ENCODE measurements at regions not wholly inside any gene's neighbourhood (a gene's known extent, or its start where the extent isn't known, plus 50 kb on each side); places are given as distances from the start of the nearest gene placed in this dataset.

DNA sequence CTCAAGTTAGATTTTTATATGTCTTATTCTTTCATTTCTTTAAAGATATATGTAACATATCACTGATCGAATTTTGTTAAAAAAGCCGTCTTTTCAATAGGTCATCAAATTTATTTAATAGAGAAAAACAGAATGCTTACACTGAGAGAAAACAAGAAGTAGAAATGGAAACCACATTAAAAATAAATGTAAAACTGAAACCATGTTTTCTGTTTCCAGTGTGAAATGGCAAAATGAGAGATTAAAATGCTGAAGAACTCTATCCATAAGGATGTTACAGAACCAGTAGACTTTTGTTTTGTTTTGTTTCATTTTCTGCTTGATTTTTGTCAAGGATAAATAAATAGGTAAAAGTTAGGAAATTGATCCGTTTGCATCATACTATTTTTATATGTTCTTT is 210.1 kb downstream of the PRDM9 start:
- no peak overlapping the region for H3K4me3 ChIP-seq (ENCODE audit: low read length in 3 of 3)
- no peaks in the 10 kb centered on the region for H3K36me3 ChIP-seq (ENCODE audit: control insufficient read depth in 3 of 3, insufficient read depth in 3 of 3, low read length in 3 of 3)
- H3K27me3 ChIP-seq (ENCODE audit: control insufficient read depth in 3 of 3, insufficient read depth in 3 of 3, low read length in 3 of 3): no peaks in the 10 kb centered on the region
- H3K9me3 ChIP-seq (ENCODE audit: control insufficient read depth in 3 of 3, low read length in 3 of 3): no peaks in the 10 kb centered on the region
- no peak overlapping the region for H3K9ac ChIP-seq (ENCODE audit: low read depth in 1 of 3, low read length in 3 of 3)
- no peaks in the 10 kb centered on the region for H3K4me1 ChIP-seq (ENCODE audit: control insufficient read depth in 3 of 3, insufficient read depth in 3 of 3, low read length in 3 of 3)
- no peak overlapping the region for H3K27ac ChIP-seq (ENCODE audit: low read depth, low read length)

DNA sequence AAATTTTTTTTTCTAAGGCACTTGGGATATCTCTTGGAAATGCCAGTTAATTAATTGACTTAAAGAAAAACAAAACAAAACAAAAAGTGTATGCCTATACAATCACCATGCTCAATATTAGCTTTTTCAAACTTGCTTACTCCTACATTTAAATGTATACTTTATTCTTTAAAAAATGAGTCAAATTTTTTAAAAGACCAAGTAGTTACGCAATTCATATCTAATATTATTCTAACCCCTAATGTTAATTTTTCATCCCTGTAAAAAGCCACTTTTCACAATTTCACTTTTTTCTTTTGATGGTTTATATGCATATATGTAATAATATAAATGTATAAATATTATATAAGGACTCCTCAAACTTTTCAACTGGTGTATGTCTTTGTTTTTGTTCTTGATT is 211.2 kb downstream of the PRDM9 start:
- H3K4me1 ChIP-seq (ENCODE audit: control insufficient read depth in 3 of 3, insufficient read depth in 3 of 3, low read length in 3 of 3): no peaks in the 10 kb centered on the region
- no peaks in the 10 kb centered on the region for H3K27me3 ChIP-seq (ENCODE audit: control insufficient read depth in 3 of 3, insufficient read depth in 3 of 3, low read length in 3 of 3)
- no peak overlapping the region for H3K4me3 ChIP-seq (ENCODE audit: low read length in 3 of 3)
- H3K27ac ChIP-seq (ENCODE audit: low read depth, low read length): no peak overlapping the region
- H3K9ac ChIP-seq (ENCODE audit: low read depth in 1 of 3, low read length in 3 of 3): no peak overlapping the region
- H3K9me3 ChIP-seq (ENCODE audit: control insufficient read depth in 3 of 3, low read length in 3 of 3): no peaks in the 10 kb centered on the region
- H3K36me3 ChIP-seq (ENCODE audit: control insufficient read depth in 3 of 3, insufficient read depth in 3 of 3, low read length in 3 of 3): no peaks in the 10 kb centered on the region

DNA sequence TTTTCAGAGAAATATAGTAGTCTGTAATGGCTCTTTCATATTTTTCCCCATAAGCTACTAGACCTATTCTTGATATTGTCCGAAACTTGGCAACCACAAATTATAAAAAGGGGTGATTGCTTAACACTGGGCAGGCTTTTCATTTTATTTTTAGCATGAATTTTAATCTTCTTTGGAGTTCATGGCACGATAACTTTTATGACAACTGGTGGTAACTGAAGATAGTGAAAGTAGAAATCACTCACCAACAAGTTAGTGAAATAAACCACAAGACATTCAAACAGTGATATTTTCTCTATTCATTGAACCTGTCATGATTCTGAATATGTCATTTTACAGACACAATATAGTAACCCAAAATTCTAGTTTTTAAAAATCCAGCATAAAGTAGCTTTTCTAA is 213.9 kb downstream of the PRDM9 start:
- no peak overlapping the region for H3K9ac ChIP-seq (ENCODE audit: low read depth in 1 of 3, low read length in 3 of 3)
- H3K36me3 ChIP-seq (ENCODE audit: control insufficient read depth in 3 of 3, insufficient read depth in 3 of 3, low read length in 3 of 3): no peaks in the 10 kb centered on the region
- H3K4me1 ChIP-seq (ENCODE audit: control insufficient read depth in 3 of 3, insufficient read depth in 3 of 3, low read length in 3 of 3): no peaks in the 10 kb centered on the region
- no peaks in the 10 kb centered on the region for H3K9me3 ChIP-seq (ENCODE audit: control insufficient read depth in 3 of 3, low read length in 3 of 3)
- H3K27me3 ChIP-seq (ENCODE audit: control insufficient read depth in 3 of 3, insufficient read depth in 3 of 3, low read length in 3 of 3): no peaks in the 10 kb centered on the region
- H3K27ac ChIP-seq (ENCODE audit: low read depth, low read length): peak overlapping the region; percentile 34
- H3K4me3 ChIP-seq (ENCODE audit: low read length in 3 of 3): no peak overlapping the region

DNA sequence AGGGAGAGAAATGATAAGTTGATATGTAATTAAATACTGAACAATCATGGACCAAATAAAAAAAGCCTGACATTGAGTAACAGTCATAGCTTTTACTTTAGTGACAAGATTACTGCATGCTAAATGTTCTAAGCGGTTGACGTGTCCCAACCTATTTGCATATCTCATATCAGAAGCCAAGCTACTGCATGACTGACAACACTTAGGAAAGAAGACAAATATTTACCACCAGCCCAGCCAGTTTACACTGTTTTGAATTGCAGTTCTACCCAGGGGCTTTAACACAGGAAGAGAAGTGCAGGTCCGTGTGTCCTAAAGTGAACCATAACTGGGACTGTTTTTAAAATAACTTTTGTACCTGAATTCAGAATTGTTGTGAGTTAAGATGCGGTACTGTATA is 219.9 kb downstream of the PRDM9 start:
- Histone ChIP-seq H3K4me1 (ENCODE audit: control insufficient read depth in 3 of 3, insufficient read depth in 3 of 3, low read length in 3 of 3) (no peaks in the 10 kb centered on the region), H3K36me3 (ENCODE audit: control insufficient read depth in 3 of 3, insufficient read depth in 3 of 3, low read length in 3 of 3) (no peaks in the 10 kb centered on the region), H3K27me3 (ENCODE audit: control insufficient read depth in 3 of 3, insufficient read depth in 3 of 3, low read length in 3 of 3) (no peaks in the 10 kb centered on the region), H3K4me3 (ENCODE audit: low read length in 3 of 3) (no peak overlapping the region), H3K27ac (ENCODE audit: low read depth, low read length) (no peak overlapping the region), H3K9ac (ENCODE audit: low read depth in 1 of 3, low read length in 3 of 3) (no peak overlapping the region), H3K9me3 (ENCODE audit: control insufficient read depth in 3 of 3, low read length in 3 of 3) (no peaks in the 10 kb centered on the region)

DNA sequence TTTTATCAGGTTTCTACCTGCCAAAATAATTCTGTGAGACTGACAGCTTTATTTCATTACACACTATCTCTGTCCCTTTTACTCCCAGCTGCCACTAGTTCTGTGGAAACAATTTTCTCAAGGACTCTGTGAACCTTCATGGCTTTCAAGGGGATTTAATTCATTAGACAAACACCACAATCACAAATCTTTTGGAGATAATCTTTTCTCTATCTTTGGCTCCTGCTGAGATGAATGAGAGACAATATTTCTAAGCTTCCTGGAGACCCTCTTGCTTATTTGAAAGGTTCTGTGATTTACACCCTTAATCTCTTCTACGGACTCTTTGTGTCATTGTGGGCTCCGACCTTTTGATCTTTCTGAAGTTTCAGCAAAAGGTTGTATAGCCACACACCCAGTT is 222.6 kb downstream of the PRDM9 start:
- Histone ChIP-seq H3K9ac (ENCODE audit: low read depth in 1 of 3, low read length in 3 of 3) (no peak overlapping the region), H3K4me3 (ENCODE audit: low read length in 3 of 3) (no peak overlapping the region), H3K4me1 (ENCODE audit: control insufficient read depth in 3 of 3, insufficient read depth in 3 of 3, low read length in 3 of 3) (no peaks in the 10 kb centered on the region), H3K36me3 (ENCODE audit: control insufficient read depth in 3 of 3, insufficient read depth in 3 of 3, low read length in 3 of 3) (no peaks in the 10 kb centered on the region), H3K27me3 (ENCODE audit: control insufficient read depth in 3 of 3, insufficient read depth in 3 of 3, low read length in 3 of 3) (no peaks in the 10 kb centered on the region), H3K9me3 (ENCODE audit: control insufficient read depth in 3 of 3, low read length in 3 of 3) (no peaks in the 10 kb centered on the region), H3K27ac (ENCODE audit: low read depth, low read length) (no peak overlapping the region)

DNA sequence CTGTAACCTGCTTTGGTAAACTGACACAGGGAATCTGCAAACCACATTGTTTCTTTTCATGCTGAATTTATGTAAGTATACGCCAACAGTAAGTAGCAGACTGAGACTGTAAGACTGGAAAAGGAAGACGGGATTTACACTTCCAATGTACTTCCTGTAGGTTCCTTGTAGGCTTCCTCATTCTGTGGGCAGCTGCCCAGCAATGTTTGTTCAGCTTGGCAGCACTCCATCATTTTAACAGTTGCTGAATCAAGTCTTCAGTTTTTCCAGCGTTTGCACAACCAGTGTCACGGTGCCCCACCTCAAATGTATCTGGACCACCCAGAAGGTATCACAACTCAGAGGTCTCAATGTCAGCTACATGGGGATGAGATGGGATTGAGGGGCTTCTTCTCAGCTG is 232.6 kb downstream of the PRDM9 start:
- Histone ChIP-seq H3K4me3 (ENCODE audit: low read length in 3 of 3) (no peak overlapping the region), H3K36me3 (ENCODE audit: control insufficient read depth in 3 of 3, insufficient read depth in 3 of 3, low read length in 3 of 3) (no peaks in the 10 kb centered on the region), H3K27ac (ENCODE audit: low read depth, low read length) (no peak overlapping the region), H3K9me3 (ENCODE audit: control insufficient read depth in 3 of 3, low read length in 3 of 3) (no peaks in the 10 kb centered on the region), H3K4me1 (ENCODE audit: control insufficient read depth in 3 of 3, insufficient read depth in 3 of 3, low read length in 3 of 3) (no peaks in the 10 kb centered on the region), H3K27me3 (ENCODE audit: control insufficient read depth in 3 of 3, insufficient read depth in 3 of 3, low read length in 3 of 3) (no peaks in the 10 kb centered on the region), H3K9ac (ENCODE audit: low read depth in 1 of 3, low read length in 3 of 3) (no peak overlapping the region)

DNA sequence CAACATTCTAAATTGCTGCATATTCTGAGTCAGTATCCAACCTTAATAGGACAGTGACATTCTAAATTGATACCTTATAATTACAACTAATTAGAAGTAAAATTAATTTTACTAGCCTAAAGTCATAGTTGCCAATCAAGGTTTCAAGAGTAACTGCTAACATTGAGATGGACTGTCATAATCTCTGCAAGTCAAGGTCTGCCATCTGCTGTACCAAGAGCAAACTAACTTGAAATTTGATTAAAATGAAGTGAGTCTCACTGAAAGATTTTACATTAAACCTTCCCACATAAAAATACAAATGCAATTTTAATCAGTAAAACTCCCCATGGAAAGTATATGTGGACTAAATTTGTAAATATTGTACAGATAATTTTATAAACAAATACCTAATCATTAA is 235.3 kb downstream of the PRDM9 start:
- Histone ChIP-seq H3K4me3 (ENCODE audit: low read length in 3 of 3) (no peak overlapping the region), H3K36me3 (ENCODE audit: control insufficient read depth in 3 of 3, insufficient read depth in 3 of 3, low read length in 3 of 3) (no peaks in the 10 kb centered on the region), H3K27ac (ENCODE audit: low read depth, low read length) (no peak overlapping the region), H3K9me3 (ENCODE audit: control insufficient read depth in 3 of 3, low read length in 3 of 3) (no peaks in the 10 kb centered on the region), H3K9ac (ENCODE audit: low read depth in 1 of 3, low read length in 3 of 3) (no peak overlapping the region), H3K4me1 (ENCODE audit: control insufficient read depth in 3 of 3, insufficient read depth in 3 of 3, low read length in 3 of 3) (no peaks in the 10 kb centered on the region), H3K27me3 (ENCODE audit: control insufficient read depth in 3 of 3, insufficient read depth in 3 of 3, low read length in 3 of 3) (no peaks in the 10 kb centered on the region)

DNA sequence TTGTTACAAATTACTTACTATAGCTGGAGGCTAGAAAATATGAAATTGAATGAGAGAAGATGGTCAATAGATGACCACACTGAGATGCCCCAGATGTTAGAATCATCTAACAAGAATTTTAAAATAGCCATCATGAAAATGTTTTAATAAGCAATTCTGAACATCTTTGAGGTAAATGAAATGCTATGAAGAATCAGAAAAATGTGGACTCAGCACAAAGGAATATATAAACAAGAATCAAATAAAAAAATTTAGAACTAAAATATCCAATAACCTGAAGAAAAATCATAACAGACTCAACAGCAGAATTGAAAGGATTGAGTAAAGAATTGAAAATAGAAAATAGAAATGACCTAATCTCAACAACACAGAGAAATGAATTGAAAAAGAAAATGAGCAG is 248.5 kb downstream of the PRDM9 start:
- Histone ChIP-seq H3K9me3 (ENCODE audit: control insufficient read depth in 3 of 3, low read length in 3 of 3) (no peaks in the 10 kb centered on the region), H3K27ac (ENCODE audit: low read depth, low read length) (no peak overlapping the region), H3K36me3 (ENCODE audit: control insufficient read depth in 3 of 3, insufficient read depth in 3 of 3, low read length in 3 of 3) (no peaks in the 10 kb centered on the region), H3K4me1 (ENCODE audit: control insufficient read depth in 3 of 3, insufficient read depth in 3 of 3, low read length in 3 of 3) (no peaks in the 10 kb centered on the region), H3K27me3 (ENCODE audit: control insufficient read depth in 3 of 3, insufficient read depth in 3 of 3, low read length in 3 of 3) (no peaks in the 10 kb centered on the region), H3K4me3 (ENCODE audit: low read length in 3 of 3) (no peak overlapping the region), H3K9ac (ENCODE audit: low read depth in 1 of 3, low read length in 3 of 3) (no peak overlapping the region)

DNA sequence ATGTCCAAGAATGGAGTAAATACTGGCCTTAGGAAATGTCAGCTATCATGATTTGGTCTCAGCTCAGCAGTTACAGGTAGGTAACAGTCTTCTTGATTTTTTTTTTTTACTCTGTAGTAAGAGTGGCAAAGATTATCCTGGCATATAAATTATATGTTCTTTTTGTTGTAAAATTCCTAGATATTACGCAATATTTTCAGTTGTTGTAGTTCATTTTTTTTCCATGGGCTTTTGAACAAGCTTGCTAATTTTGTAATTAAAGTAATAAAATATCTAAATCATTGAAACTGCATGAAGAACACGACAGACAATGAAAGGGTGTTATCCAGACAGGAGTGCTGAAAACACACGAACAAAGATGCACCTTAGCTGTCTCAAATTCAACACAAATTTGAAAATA is 249.4 kb downstream of the PRDM9 start:
- H3K4me1 ChIP-seq (ENCODE audit: control insufficient read depth in 3 of 3, insufficient read depth in 3 of 3, low read length in 3 of 3): no peaks in the 10 kb centered on the region
- no peak overlapping the region for H3K4me3 ChIP-seq (ENCODE audit: low read length in 3 of 3)
- no peaks in the 10 kb centered on the region for H3K36me3 ChIP-seq (ENCODE audit: control insufficient read depth in 3 of 3, insufficient read depth in 3 of 3, low read length in 3 of 3)
- no peaks in the 10 kb centered on the region for H3K9me3 ChIP-seq (ENCODE audit: control insufficient read depth in 3 of 3, low read length in 3 of 3)
- no peak overlapping the region for H3K27ac ChIP-seq (ENCODE audit: low read depth, low read length)
- no peak overlapping the region for H3K9ac ChIP-seq (ENCODE audit: low read depth in 1 of 3, low read length in 3 of 3)
- H3K27me3 ChIP-seq (ENCODE audit: control insufficient read depth in 3 of 3, insufficient read depth in 3 of 3, low read length in 3 of 3): no peaks in the 10 kb centered on the region

DNA sequence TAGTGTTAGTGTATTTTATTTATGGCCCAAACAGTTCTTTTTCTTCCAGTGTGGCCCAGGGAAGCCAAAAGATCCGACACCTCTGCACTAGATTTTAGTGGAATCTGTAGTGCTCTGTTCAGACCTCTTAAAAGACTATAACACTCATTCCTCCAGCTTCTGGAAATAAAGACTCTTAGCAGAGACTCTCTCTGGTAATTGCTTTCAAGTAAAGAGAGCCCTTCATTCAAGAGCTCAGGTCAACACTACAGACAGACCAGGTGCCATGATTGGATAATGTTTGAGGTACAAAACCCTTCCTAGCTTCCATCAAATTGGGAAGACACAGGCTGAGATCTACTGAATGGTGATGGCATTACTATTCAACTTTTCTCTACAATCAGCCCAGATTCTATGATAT is 255.8 kb downstream of the PRDM9 start:
- Histone ChIP-seq H3K4me1 (ENCODE audit: control insufficient read depth in 3 of 3, insufficient read depth in 3 of 3, low read length in 3 of 3) (no peaks in the 10 kb centered on the region), H3K36me3 (ENCODE audit: control insufficient read depth in 3 of 3, insufficient read depth in 3 of 3, low read length in 3 of 3) (no peaks in the 10 kb centered on the region), H3K9ac (ENCODE audit: low read depth in 1 of 3, low read length in 3 of 3) (no peak overlapping the region), H3K9me3 (ENCODE audit: control insufficient read depth in 3 of 3, low read length in 3 of 3) (no peaks in the 10 kb centered on the region), H3K27ac (ENCODE audit: low read depth, low read length) (no peak overlapping the region), H3K27me3 (ENCODE audit: control insufficient read depth in 3 of 3, insufficient read depth in 3 of 3, low read length in 3 of 3) (no peaks in the 10 kb centered on the region), H3K4me3 (ENCODE audit: low read length in 3 of 3) (no peak overlapping the region)

DNA sequence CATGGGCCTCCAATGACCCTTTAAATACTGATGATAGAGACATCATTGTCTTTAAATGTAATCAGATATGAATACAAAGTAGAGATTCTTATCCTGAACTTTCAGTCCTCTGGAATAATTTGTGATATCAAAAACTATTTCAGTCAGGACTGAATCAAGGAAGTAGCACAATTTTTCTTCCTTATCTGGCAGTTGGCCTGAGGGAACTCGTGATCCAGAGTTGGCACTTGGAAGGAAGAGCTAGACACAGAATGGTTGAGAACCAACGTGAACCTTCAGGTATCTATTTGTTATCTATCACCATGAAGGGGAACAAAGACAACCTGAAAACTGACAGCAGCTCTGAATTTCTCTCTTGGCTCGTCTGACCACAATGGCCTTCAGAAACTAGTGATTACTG is 269.3 kb downstream of the PRDM9 start:
- no peak overlapping the region for H3K4me3 ChIP-seq (ENCODE audit: low read length in 3 of 3)
- H3K9me3 ChIP-seq (ENCODE audit: control insufficient read depth in 3 of 3, low read length in 3 of 3): no peaks in the 10 kb centered on the region
- H3K9ac ChIP-seq (ENCODE audit: low read depth in 1 of 3, low read length in 3 of 3): no peak overlapping the region
- H3K4me1 ChIP-seq (ENCODE audit: control insufficient read depth in 3 of 3, insufficient read depth in 3 of 3, low read length in 3 of 3): no peaks in the 10 kb centered on the region
- no peaks in the 10 kb centered on the region for H3K36me3 ChIP-seq (ENCODE audit: control insufficient read depth in 3 of 3, insufficient read depth in 3 of 3, low read length in 3 of 3)
- no peak overlapping the region for H3K27ac ChIP-seq (ENCODE audit: low read depth, low read length)
- no peaks in the 10 kb centered on the region for H3K27me3 ChIP-seq (ENCODE audit: control insufficient read depth in 3 of 3, insufficient read depth in 3 of 3, low read length in 3 of 3)
